Fibroblast of pulmonary artery (primary cell): ENCODE measurements at regions not wholly inside any gene's neighbourhood (a gene's known extent, or its start where the extent isn't known, plus 50 kb on each side); places are given as distances from the start of the nearest gene placed in this dataset.
A peak's percentile ranks its signal among the peaks of the same experiment; 100 is the strongest.

Experiments used
- DNase-seq: peaks from one replicate; pipeline ENCODE4 v3.0.0-alpha.2; 2010; ENCODE audit warnings: low read depth
- H3K4me3 ChIP-seq: replicated peaks from 2 replicates; pipeline ENCODE4 v1.5.1; 2011; ENCODE audit warnings: low read depth, mild to moderate bottlenecking, control low read depth, low read length, moderate library complexity
- CTCF ChIP-seq: IDR thresholded peaks from 2 replicates; pipeline ENCODE4 v1.5.1; 2011; ENCODE audit warnings: mild to moderate bottlenecking, control low read depth, low read length, inconsistent platforms; ENCODE audit errors: missing control alignments

DNA sequence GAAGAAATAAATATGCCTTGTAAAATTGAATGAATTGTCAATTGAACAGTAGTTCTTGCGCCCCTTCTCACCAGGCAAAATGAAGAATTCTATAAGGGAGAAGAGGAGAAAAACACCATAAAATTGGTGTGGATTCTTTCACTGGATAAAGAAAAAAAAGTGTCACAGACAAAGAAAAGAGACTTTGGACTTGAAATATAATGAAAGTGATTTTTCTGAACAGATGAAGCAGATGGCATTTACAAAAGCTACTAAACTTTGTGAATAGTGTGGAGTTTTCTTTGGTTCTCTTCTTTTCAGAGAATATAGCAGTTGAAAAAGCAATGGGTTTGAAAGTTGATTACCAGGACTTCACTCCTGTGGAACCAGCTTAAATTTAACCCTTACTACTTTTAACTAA, 945.7 kb downstream of the DSC3 start:
- no peak overlapping the region for H3K4me3 ChIP-seq
- DNase-seq = no peak
- no peak for TF ChIP-seq CTCF

DNA sequence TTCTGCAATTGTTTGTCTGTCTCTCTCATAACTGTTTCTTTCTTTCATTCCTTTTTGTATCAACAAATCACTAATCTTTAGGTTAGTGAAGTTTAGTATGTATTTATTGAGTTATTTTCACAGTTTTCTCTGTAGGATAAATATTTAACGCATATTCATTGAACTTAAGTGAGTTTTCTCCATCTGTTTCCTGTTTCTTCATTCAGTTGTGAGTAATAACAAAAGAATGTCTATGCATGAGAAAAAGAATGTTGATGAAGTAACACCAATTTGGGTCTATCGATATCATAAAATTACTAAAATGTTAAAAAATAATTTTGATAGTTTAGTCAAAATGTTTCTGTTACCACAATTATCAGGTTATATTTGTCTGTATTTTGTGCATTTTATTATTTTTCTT, 948.0 kb downstream of the DSC3 start:
- no peak overlapping the region for H3K4me3 ChIP-seq
- peak; percentile 64 for DNase-seq
- TF ChIP-seq CTCF = no peak

- no peak for TF ChIP-seq CTCF
- DNase-seq = peak; percentile 14
- no peak overlapping the region for H3K4me3 ChIP-seq
These were observed 949.2 kb downstream of the DSC3 start for GRCh38 chr18:30093376-30093775.

- no peak for TF ChIP-seq CTCF
- no peak for DNase-seq
- H3K4me3 ChIP-seq = no peak overlapping the region
These were observed 954.1 kb downstream of the DSC3 start for GRCh38 chr18:30088238-30089015.

DNA sequence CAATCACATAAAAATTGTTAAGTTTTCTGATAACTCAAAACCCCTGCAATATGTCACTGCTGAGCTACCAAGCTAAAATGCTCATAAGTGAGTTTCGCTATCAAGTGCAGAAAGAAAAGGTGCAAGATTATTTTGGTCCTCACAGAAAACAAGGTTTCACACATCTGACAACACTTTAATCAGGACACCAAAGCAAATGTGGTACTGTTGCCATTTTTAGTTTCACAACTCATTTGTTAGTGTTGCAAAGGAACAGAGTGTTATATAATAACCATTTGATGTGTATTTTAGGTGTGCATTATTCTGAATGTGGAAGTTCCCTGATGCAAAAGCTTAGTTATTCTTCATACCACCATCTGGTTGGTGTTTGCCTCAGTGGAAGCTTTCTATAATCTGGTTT, 956.2 kb downstream of the DSC3 start:
- no peak overlapping the region for H3K4me3 ChIP-seq
- TF ChIP-seq CTCF = no peak
- no peak for DNase-seq

DNA sequence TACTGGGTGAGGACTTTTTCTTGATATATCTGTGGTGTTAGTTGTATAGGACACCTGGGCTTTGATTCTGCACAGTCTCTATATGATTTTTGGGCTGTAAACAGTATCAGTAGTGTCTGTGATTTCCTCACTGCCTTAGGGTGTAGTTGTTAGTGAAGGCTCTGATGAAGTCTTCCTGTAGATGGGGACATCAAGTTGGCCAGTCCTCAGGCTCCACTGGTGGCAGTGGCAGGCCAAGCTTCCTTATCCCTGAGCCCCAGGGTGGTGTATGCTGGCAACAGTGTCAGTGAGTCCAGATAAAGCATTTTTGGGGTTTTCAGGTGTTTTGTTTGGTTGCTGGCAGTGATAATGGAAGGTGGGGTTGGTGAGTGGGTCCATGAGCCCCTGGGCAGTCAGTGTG, 961.4 kb downstream of the DSC3 start:
- no peak overlapping the region for H3K4me3 ChIP-seq
- peak; percentile 12 for TF ChIP-seq CTCF
- no peak for DNase-seq

GRCh38 chr18:30072609-30073385, 969.7 kb downstream of the DSC3 start:
- no peak for DNase-seq
- TF ChIP-seq CTCF = no peak

More at GRCh38 chr18:30072609-30073385, 969.7 kb downstream of the DSC3 start:
- no peak overlapping the region for H3K4me3 ChIP-seq
